HG03432 (cell line): ENCODE measurements at regions not wholly inside any gene's neighbourhood (a gene's known extent, or its start where the extent isn't known, plus 50 kb on each side); places are given as distances from the start of the nearest gene placed in this dataset.

Source experiments
- ATAC-seq: cut with Tn5 transposase; IDR thresholded peaks from one replicate; pipeline ENCODE4 v1.9.1; 2021; ENCODE audit warnings: mild to moderate bottlenecking, moderate library complexity; ENCODE audit not compliant: unreplicated experiment

DNA sequence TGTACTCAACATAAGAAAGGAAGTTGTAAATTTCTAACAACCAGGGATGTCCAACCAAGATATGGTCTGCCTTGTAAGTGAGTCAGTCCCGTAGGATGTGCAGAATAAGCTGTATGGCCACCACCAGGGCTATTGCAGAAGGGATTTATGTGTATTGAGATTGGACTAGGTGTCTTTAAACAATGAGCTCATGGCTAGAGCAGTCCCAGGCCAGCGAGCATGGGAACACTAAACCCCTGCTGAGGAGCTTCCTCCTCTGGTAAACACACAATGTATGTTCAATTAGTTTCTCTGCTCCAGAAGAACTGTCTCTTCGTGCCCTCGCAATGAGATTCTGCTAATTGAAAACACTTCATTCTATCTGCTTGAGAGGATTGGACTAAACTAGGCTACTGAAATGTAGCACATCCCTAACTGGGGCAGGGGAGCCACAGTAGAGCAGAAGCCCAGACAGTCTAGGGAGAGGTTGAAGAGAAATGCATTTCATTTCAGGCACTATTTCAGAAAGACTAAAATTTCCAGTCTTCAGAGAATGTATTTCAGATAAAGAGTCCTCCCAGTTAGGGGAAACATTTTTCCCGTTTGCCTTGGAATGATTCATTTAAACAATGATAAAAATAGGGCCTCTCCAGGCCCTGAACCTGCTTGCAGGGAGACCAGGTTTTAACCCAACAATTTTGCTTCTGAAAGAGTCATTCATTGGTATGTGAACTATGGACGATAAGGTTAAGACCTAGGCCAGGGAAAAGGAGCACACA lies 154.7 kb downstream of the FAM114A2 start:
- no peak for ATAC-seq

DNA sequence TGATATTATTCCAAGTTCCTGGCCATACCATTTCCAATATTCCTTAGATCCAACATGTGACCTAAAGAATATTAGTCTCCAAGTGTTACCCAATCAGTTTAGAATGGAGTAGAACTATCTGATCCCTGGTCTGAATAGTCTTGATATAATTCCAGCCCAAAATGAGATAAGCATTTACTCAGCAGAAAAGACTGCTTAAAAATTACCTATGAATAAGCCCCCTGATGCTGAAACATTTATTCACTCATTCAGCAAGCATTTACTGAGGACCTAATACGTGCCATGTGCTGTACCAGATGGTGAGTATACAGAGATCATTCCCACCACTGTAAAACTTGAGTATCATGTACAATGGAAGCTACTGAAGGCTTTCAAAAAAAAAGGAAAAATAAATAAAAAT lies 157.0 kb downstream of the FAM114A2 start:
- ATAC-seq = no peak

DNA sequence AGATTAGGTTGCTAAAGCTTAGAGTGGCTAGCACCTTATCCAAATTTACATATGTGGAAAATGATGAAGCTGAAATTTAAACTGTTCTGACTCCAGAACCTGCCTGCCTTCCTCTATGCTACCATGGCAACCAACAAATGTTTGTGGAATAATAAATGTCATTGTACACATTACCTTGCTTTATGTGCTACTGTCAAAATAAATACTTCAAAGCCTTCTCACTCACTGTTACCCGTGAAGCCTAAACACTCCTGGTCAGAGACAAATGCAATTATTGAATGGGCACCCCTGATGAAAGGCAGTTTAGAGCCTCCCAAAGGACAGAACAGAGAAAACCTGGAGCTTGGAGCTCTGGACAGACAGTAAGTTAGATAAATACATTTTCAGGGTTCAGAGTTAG lies 158.6 kb downstream of the FAM114A2 start:
- no peak for ATAC-seq

DNA sequence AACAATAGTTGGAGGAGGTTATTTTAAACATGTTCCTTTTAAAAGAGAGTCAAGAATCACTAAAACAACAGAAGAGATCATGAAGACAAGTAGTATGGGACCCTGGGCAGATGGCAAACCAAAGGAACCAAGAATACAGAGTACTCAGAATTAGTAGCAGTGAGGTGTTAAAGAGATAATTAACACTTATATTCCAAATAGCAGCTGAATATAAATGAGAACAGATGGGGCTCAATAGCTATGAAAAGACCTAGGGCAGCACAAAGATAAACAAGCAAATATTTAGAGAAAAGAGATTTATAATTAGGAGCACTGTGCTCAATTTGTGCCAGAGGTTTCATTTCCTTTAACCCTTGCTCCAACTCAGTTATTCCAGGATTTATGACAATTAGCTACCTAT lies 159.1 kb downstream of the FAM114A2 start:
- no peak for ATAC-seq

DNA sequence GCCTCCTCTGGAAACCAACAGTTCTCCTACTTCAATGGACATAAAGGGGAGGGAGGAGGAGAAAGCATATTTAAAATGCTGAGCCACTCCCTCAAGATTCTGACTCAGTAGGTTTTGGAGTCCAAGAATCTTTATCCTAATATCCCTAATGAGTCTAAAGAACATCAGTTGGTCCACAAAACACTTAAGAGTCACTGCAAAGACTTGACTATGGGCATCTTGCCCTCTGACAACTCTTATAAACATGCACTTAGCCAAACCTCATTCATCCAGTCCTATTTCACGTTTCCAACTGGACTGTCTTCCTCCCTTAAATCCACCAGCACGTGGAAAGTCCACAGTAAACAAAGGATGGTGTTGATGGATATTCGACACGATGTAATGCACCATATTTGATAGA lies 172.5 kb downstream of the FAM114A2 start:
- ATAC-seq = no peak

DNA sequence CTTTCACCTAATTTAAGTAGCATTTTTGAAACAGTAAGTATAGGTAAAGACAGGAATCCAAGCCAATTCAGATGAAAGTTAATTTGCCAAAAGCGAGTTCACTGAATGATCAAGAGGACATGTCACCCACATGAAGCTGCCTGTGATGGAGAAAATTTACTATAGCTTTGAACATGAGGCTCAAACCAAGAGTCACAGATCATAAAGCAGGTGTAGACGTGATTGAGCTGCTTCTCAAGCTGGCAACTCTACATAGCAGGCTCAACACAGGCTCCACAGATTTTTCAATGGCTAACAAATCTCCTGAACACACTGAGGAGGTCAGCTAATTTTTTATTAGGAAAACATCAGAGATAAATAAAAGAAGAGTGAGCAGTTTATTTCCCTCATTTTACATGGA lies 173.7 kb downstream of the FAM114A2 start:
- no peak for ATAC-seq

DNA sequence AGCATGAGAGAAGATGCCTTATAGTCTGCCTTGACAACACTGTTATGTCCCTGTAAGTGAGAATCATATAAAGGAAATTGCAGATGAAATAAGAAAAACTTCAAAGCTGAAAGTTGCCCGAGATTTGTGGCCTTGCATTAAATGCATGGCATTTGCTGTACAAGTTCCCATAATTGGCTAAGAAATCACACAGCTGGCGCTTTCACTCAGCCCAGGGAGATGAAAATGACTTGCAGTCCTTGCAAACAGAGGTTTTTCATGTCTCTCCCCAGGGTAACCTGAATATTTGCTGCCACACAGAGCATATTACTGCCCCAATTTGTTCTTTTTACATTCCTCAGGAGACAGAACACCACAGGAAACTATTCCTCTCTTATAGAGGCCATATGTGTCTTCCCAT lies 174.8 kb downstream of the FAM114A2 start:
- no peak for ATAC-seq
